Cardiac fibroblast (primary cell): ENCODE measurements at regions not wholly inside any gene's neighbourhood (a gene's known extent, or its start where the extent isn't known, plus 50 kb on each side); places are given as distances from the start of the nearest gene placed in this dataset.

ENCODE experiments used
- DNase-seq, 2 donors: peaks; one replicate each; pipeline versions ENCODE4 v3.0.0 to v3.0.0-alpha.2; 2010; ENCODE audit warnings: low read depth in 2 of 2
- H3K4me3 ChIP-seq, 2 donors: replicated peaks in 1 of 2; 1 replicate in 1 of 2; 2 replicates in 1 of 2; pipeline ENCODE4 v1.5.1; 2011; ENCODE audit warnings: low read depth in 2 of 2, low read length in 2 of 2, mild to moderate bottlenecking in 2 of 2, moderate library complexity in 1 of 2
- CTCF ChIP-seq: IDR thresholded peaks from one replicate; pipeline ENCODE4 v1.5.1; 2011; ENCODE audit warnings: low read depth, mild to moderate bottlenecking, low read length, inconsistent platforms

GRCh38 chr2:65499216-65499615, 66.8 kb upstream of the SPRED2 start:
- TF ChIP-seq CTCF: no peak
- DNase-seq: no peak
- no peak overlapping the region for H3K4me3 ChIP-seq

GRCh38 chr2:65498396-65498795, 66.0 kb upstream of the SPRED2 start:
- DNase-seq: no peak
- TF ChIP-seq CTCF: no peak
- H3K4me3 ChIP-seq: no peak overlapping the region

- no peak for TF ChIP-seq CTCF
- no peak for DNase-seq
- no peak overlapping the region for H3K4me3 ChIP-seq
These were observed 63.0 kb upstream of the SPRED2 start for GRCh38 chr2:65495251-65495877.

GRCh38 chr2:65494078-65494477, 61.7 kb upstream of the SPRED2 start:
- no peak for DNase-seq
- no peak overlapping the region for H3K4me3 ChIP-seq
- no peak for TF ChIP-seq CTCF

GRCh38 chr2:65491381-65491905, 59.0 kb upstream of the SPRED2 start:
- TF ChIP-seq CTCF: no peak
- no peak for DNase-seq
- H3K4me3 ChIP-seq: no peak overlapping the region

- H3K4me3 ChIP-seq: no peak overlapping the region
- no peak for DNase-seq
- TF ChIP-seq CTCF: no peak
These were observed 57.8 kb upstream of the SPRED2 start for GRCh38 chr2:65490222-65490621.

GRCh38 chr2:65489269-65489668, 56.9 kb upstream of the SPRED2 start:
- no peak for TF ChIP-seq CTCF
- no peak overlapping the region for H3K4me3 ChIP-seq

More at GRCh38 chr2:65489269-65489668, 56.9 kb upstream of the SPRED2 start:
- no peak for DNase-seq
